CD4-positive, alpha-beta T cell treated with Interferon alpha-2 for 1 hour (primary cell): ENCODE measurements at regions not wholly inside any gene's neighbourhood (a gene's known extent, or its start where the extent isn't known, plus 50 kb on each side); places are given as distances from the start of the nearest gene placed in this dataset.

Experiments used
- DNase-seq, 2 donors: peaks; one replicate each; pipeline ENCODE4 v3.0.0-alpha.2; 2020 to 2022

GRCh38 chr14:83988275-83988674, 1541.7 kb upstream of the FLRT2 start:
- DNase-seq: no peak

DNA sequence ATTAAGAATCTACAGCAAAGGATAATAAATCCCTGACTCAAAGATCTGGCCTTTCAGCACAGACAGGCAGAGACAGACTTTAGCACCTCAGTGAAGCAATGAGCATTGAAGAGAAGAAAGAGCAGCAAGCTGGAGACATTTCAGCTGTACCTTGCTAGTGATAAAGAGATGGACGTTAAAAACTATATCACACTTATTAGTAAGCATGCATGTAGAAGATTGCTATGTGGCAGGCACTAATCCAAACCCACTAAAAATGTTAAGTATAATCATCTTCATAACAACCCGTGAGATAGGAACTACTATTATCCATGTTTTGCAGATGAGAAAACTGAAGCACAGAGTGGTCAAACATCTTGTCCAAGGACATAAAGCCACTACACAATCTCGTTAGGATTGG, 1538.3 kb upstream of the FLRT2 start:
- DNase-seq: no peak

- no peak for DNase-seq
Observed at GRCh38 chr14:83992857-83993256, 1537.1 kb upstream of the FLRT2 start.

GRCh38 chr14:83993545-83993944, 1536.4 kb upstream of the FLRT2 start:
- DNase-seq: no peak

DNA sequence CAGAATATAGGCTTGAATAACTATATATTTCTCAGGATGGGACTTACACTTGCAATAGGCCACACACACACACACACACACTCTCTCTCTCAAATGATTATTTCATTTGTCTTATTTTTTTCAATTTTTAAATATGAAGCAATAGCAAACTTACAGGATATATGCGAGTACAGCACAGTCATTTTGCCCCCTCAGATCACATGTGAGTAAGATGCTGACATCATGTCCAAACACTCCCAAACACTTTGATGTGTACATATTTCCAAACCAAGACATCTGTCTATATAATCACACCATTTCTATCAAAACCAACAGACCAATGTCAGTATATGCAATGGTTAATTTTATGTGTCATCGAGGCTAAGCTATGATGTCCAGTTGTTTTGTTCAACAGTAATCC, 1535.9 kb upstream of the FLRT2 start:
- DNase-seq: no peak

- no peak for DNase-seq
Observed at GRCh38 chr14:84001023-84001422, 1528.9 kb upstream of the FLRT2 start.

DNA sequence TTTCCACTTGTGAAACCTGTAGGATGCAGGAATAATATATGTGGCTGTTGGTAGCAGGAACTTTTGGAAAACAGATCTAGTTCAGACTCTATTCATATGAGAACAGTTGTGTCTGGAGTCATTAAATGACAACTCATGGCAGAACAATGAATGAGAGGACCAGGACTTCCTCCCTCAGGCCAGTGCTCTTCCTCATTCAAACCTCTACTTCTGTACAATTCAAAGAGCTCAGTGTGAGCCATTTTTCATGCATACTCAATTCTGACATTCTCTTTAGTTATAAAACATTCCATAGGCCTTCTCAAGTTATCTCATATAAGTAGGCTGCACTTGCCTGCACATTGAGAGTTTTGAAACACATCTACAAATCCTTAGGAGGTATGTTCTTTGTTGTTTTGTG, 1526.6 kb upstream of the FLRT2 start:
- no peak for DNase-seq

GRCh38 chr14:84006643-84007155, 1523.2 kb upstream of the FLRT2 start:
- no peak for DNase-seq

- no peak for DNase-seq
Observed at GRCh38 chr14:84013424-84013823, 1516.5 kb upstream of the FLRT2 start.

- no peak for DNase-seq
Observed at GRCh38 chr14:84017495-84017894, 1512.4 kb upstream of the FLRT2 start.

GRCh38 chr14:84021433-84021832, 1508.5 kb upstream of the FLRT2 start:
- no peak for DNase-seq

- no peak for DNase-seq
Observed at GRCh38 chr14:84024231-84024820, 1505.6 kb upstream of the FLRT2 start.

DNA sequence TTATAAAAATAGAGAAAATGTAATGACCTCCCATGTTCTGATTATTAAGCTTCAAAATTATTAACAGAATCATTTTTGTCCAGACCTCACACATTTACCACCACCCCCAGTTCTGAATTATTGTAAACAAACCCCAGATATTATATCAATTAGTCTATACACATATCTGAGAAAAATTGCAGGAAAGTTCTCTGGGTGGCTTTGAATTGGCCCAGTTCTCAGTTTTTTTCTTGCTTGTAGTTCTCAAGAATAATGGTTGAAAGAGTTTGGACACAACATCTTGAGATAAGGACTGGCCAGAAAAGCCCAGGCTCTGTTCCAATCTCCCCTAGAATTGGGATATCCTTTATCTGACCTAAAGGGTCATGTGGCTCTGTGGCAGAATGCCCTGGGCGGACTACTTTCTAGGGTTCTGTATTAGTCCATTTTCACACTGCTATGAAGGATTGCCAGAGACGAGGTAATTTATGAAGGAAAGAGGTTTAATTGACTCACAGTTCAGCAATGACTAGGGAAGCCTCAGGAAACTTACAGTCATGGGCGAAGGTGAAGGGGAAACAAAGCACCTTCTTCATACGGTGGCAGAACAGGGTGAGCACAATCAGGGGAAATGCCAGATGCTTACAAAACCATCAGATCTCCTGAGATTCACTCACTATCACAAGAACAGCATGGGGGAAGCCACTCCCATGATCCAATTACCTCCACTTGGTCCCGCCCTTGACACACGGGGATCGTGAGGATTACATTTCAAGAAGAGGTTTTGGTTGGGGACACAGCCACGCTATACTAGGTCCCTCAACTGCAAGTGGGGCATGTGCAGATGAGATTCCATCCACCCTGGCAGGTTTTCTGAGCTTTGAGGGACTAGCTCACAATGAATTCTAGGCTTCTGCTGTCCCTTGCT, 1504.6 kb upstream of the FLRT2 start:
- DNase-seq: no peak

- DNase-seq: no peak
Observed at GRCh38 chr14:84027351-84027750, 1502.6 kb upstream of the FLRT2 start.

- DNase-seq: no peak
Observed at GRCh38 chr14:84028080-84028604, 1501.8 kb upstream of the FLRT2 start.

- no peak for DNase-seq
Observed at GRCh38 chr14:84029246-84029645, 1500.7 kb upstream of the FLRT2 start.

DNA sequence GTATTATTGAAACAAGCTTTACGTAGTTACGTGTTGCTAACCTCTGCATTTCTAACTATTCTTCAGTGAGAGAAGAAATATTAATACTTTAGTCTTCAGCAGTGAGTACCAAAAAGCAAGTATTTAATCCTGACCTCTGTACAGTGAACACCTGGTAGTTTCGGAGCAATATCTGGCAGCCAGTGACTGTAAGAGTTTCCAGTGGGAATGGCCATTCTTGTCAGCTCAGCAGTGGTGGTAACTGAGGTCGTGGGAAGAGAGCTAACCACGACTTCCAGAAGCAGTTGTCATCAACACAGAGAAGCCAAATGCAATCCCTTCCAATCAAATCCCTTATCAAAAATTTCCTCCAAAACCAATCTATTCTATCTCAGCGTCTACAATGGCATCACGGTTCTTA, 1500.2 kb upstream of the FLRT2 start:
- no peak for DNase-seq

GRCh38 chr14:84036840-84037239, 1493.1 kb upstream of the FLRT2 start:
- peak in 1 of 2 donors; percentile 19 for DNase-seq

GRCh38 chr14:84037593-84037992, 1492.4 kb upstream of the FLRT2 start:
- no peak for DNase-seq

DNA sequence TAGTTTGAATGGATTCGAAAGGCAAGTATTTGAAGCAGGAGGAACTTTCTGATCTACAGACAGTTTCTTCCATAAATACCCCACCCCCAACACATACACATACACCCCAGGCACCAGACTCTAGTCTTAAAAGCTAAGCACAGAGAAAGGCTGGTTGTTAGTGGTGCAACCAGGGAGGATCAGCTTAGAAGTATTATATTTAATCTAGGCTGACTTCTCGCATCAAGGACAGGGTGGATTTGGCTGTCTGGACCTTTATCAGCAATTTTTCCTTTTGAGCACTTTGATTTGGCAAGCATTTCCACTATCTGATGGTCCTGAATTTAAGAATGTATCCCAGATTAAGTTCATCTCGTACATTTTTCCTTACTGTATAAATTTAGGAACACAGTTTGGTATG, 1489.8 kb upstream of the FLRT2 start:
- DNase-seq: no peak

DNA sequence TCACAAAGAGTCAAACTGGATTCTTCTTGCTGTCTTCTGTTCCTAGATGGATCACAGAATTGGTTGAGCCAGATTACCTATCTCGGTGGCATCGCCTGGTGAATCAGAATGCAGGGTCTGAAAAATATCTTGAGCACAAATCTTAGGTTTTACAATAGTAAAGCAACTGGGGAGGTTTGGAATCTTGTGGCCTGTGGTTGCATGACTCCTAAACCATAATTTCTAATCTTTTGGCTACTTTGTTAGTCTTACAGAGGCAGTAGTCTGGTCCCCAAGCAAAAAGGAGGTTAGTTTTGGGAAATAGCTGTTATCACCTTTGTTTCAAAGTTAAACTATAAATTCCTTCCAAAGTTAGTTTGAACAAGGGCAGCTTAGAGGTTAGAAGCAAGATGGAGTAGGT, 1488.5 kb upstream of the FLRT2 start:
- no peak for DNase-seq

- no peak for DNase-seq
Observed at GRCh38 chr14:84042992-84043391, 1487.0 kb upstream of the FLRT2 start.

DNA sequence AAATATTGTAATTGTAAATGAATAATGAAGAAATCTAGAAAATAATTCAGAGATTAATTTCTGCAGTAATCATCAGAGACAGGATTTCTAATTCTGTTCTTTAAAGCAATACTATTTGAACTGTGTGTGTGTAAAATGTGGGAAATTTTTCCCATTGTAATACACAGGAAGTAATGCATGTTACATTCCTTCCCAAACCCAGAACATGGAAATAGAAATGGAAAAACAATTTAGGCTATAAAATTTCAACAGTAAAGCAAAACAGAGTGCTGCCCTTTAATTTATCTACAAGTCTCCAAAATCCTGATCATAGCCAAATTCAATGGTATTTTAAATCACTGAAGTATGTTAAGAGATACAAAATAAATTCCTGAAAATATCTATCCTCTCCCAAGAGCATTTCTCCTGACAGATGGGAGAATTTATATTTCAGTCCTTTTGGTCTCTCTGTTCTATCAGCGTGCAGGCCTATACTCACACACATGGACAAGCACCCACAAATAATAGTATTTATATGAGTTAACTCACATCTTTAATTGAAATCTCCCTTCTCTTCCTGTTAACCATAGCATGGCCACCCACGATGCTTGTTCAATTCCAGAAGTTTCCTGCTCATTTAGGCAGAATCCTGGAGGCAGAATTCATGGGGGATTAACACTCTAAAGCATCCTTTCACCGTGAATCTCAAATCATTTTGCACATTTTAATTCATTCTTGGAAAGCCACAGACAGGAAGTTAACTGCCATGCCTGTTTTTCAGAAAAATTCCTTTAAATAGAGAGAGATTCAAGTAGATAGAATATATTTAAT, 1465.4 kb upstream of the FLRT2 start:
- no peak for DNase-seq
